B cell (primary cell): ENCODE measurements at regions not wholly inside any gene's neighbourhood (a gene's known extent, or its start where the extent isn't known, plus 50 kb on each side); places are given as distances from the start of the nearest gene placed in this dataset.

Experiments
- CTCF ChIP-seq: fragments of 200-600 bp; IDR thresholded peaks from one replicate; pipeline ENCODE4 v1.8.0; 2022; ENCODE audit warnings: antibody characterized with exemption, mild to moderate bottlenecking
- EZH2 ChIP-seq: IDR thresholded peaks from 2 replicates; pipeline ENCODE4 v1.6.1; 2012; ENCODE audit warnings: borderline replicate concordance, low read depth, mild to moderate bottlenecking, moderate library complexity, low read length; ENCODE audit not compliant: insufficient read depth, poor library complexity, severe bottlenecking

DNA sequence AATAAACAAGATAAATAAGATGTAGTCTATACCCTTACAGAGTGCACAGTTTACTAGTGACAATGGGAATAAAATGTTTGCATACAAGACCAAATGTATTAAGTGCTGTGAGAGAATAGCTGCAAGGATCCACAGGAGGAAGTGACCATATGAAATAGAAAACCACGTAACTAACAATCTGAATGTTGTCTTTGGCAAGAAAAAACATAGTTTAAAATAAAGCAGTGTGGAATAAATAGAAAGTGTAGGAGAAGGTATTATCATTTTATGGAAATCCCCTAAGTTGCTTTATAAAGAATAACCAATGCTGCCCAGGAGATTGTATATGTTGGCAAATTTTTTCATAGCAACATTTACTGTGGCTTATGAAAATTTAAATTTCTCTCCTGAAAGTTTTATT is 116.1 kb downstream of the PCDH7 start:
- no peak for TF ChIP-seq CTCF
- no peak for TF ChIP-seq EZH2
